Astrocyte (in vitro differentiated cells and primary cell): ENCODE measurements at regions not wholly inside any gene's neighbourhood (a gene's known extent, or its start where the extent isn't known, plus 50 kb on each side); places are given as distances from the start of the nearest gene placed in this dataset.

Experiments used
- DNase-seq: peaks from one replicate; pipeline ENCODE4 v3.0.0-alpha.2; 2010; ENCODE audit warnings: low read depth
- FAIRE-seq: peaks from 2 replicates; lab custom pipeline; 2011; peaks lifted over from hg19 to GRCh38; lab: Jason Lieb, UNC
- H2AFZ ChIP-seq: 2 replicates; pipeline ENCODE4 v1.6.0; 2012; ENCODE audit warnings: low read depth, low read length, inconsistent platforms
- H3K27ac ChIP-seq: 2 replicates; pipeline ENCODE4 v1.5.1; 2011; ENCODE audit warnings: low read depth, low read length, inconsistent platforms
- H3K27me3 ChIP-seq: 2 replicates; pipeline ENCODE4 v1.6.0; 2011; ENCODE audit warnings: low read length, inconsistent platforms; ENCODE audit not compliant: insufficient read depth
- H3K36me3 ChIP-seq: 2 replicates; pipeline ENCODE4 v1.5.1; 2011; ENCODE audit warnings: low read length, inconsistent platforms; ENCODE audit not compliant: insufficient read depth
- H3K4me1 ChIP-seq: 2 replicates; pipeline ENCODE4 v1.5.1; 2011; ENCODE audit warnings: low read length, inconsistent platforms; ENCODE audit not compliant: insufficient read depth
- H3K4me2 ChIP-seq: 2 replicates; pipeline ENCODE4 v1.6.0; 2012; ENCODE audit warnings: low read length, inconsistent platforms
- H3K4me3 ChIP-seq: 2 replicates; pipeline ENCODE4 v1.5.1; 2011; ENCODE audit warnings: low read depth, mild to moderate bottlenecking, low read length, inconsistent platforms; ENCODE audit not compliant: insufficient read depth
- H3K79me2 ChIP-seq: 2 replicates; pipeline ENCODE4 v1.6.0; 2012; ENCODE audit warnings: mild to moderate bottlenecking, low read length, inconsistent platforms; ENCODE audit not compliant: insufficient read depth
- H3K9ac ChIP-seq: 2 replicates; pipeline ENCODE4 v1.6.0; 2012; ENCODE audit warnings: mild to moderate bottlenecking, low read length, inconsistent platforms
- H3K9me3 ChIP-seq: 2 replicates; pipeline ENCODE4 v1.5.1; 2012; ENCODE audit warnings: low read depth, mild to moderate bottlenecking, low read length, inconsistent platforms; ENCODE audit not compliant: insufficient read depth
- H4K20me1 ChIP-seq: 2 replicates; pipeline ENCODE4 v1.6.0; 2012; ENCODE audit warnings: low read length, inconsistent platforms; ENCODE audit not compliant: insufficient read depth
- H3K27ac Mint-ChIP-seq: one replicate; pipeline ENCODE4 v1.8.0; 2021; ENCODE audit warnings: mild to moderate bottlenecking, mixed read lengths; ENCODE audit not compliant: unreplicated experiment
- H3K27me3 Mint-ChIP-seq: one replicate; pipeline ENCODE4 v1.8.0; 2021; ENCODE audit warnings: low read depth, mixed read lengths; ENCODE audit not compliant: unreplicated experiment
- H3K36me3 Mint-ChIP-seq: one replicate; pipeline ENCODE4 v1.8.0; 2021; ENCODE audit warnings: low read depth, mixed read lengths; ENCODE audit not compliant: unreplicated experiment
- H3K4me1 Mint-ChIP-seq: one replicate; pipeline ENCODE4 v1.8.0; 2021; ENCODE audit warnings: low read depth, mixed read lengths; ENCODE audit not compliant: unreplicated experiment
- H3K4me3 Mint-ChIP-seq: one replicate; pipeline ENCODE4 v1.8.0; 2021; ENCODE audit warnings: mild to moderate bottlenecking, moderate library complexity, mixed read lengths; ENCODE audit not compliant: unreplicated experiment
- H3K9me3 Mint-ChIP-seq: one replicate; pipeline ENCODE4 v1.8.0; 2021; ENCODE audit warnings: mild to moderate bottlenecking, mixed read lengths; ENCODE audit not compliant: unreplicated experiment
- EZH2 ChIP-seq: IDR thresholded peaks from 2 replicates; pipeline ENCODE4 v1.6.1; 2012; ENCODE audit warnings: mild to moderate bottlenecking, low read length, inconsistent platforms; ENCODE audit not compliant: insufficient read depth
- TF ChIP-seq, protein P1 (sequence below): IDR thresholded peaks from 2 replicates; pipeline ENCODE4 v1.5.1; 2011; ENCODE audit warnings: low read depth, mild to moderate bottlenecking, inconsistent platforms, low read length, moderate library complexity; ENCODE audit not compliant: insufficient read depth

DNA sequence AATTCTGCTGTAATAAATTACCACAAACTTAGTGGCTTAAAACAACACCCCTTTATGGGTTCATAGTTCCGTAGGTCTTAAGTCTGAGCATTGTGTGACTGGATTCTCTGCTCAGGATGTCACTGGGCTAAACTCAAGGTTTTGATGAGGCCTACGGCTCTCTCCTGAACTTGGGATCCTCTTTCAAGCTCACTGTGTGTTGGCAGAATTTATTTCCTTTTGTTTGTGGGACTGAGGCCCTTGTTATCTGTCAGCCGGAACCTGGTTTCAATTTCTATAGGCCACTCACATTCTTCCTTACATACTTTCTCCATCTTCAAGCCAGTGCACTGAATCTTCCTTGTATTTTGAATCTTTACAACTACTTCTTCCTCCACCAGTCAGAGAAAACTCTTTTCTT, 290.2 kb downstream of the AKAIN1 start:
- TF ChIP-seq, protein P1, sequence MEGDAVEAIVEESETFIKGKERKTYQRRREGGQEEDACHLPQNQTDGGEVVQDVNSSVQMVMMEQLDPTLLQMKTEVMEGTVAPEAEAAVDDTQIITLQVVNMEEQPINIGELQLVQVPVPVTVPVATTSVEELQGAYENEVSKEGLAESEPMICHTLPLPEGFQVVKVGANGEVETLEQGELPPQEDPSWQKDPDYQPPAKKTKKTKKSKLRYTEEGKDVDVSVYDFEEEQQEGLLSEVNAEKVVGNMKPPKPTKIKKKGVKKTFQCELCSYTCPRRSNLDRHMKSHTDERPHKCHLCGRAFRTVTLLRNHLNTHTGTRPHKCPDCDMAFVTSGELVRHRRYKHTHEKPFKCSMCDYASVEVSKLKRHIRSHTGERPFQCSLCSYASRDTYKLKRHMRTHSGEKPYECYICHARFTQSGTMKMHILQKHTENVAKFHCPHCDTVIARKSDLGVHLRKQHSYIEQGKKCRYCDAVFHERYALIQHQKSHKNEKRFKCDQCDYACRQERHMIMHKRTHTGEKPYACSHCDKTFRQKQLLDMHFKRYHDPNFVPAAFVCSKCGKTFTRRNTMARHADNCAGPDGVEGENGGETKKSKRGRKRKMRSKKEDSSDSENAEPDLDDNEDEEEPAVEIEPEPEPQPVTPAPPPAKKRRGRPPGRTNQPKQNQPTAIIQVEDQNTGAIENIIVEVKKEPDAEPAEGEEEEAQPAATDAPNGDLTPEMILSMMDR, result no peak
- TF ChIP-seq EZH2, result no peak
- Mint-ChIP-seq H3K4me3 (no peak overlapping the region), H3K9me3 (no peaks in the 10 kb centered on the region), H3K27ac (no peak overlapping the region), H3K27me3 (no peaks in the 10 kb centered on the region), H3K4me1 (no peaks in the 10 kb centered on the region), H3K36me3 (no peaks in the 10 kb centered on the region)
- H3K36me3 ChIP-seq, result no peaks in the 10 kb centered on the region
- no peak overlapping the region for H3K4me2 ChIP-seq
- H3K9ac ChIP-seq, result no peak overlapping the region
- H3K9me3 ChIP-seq, result no peaks in the 10 kb centered on the region
- H3K4me1 ChIP-seq, result no peaks in the 10 kb centered on the region
- H3K4me3 ChIP-seq, result no peak overlapping the region
- H3K79me2 ChIP-seq, result no peaks in the 10 kb centered on the region
- H2AFZ ChIP-seq, result no peak overlapping the region
- H4K20me1 ChIP-seq, result no peaks in the 10 kb centered on the region
- no peak for FAIRE-seq
- DNase-seq, result no peak
- H3K27ac ChIP-seq, result no peak overlapping the region
- H3K27me3 ChIP-seq, result no peaks in the 10 kb centered on the region

DNA sequence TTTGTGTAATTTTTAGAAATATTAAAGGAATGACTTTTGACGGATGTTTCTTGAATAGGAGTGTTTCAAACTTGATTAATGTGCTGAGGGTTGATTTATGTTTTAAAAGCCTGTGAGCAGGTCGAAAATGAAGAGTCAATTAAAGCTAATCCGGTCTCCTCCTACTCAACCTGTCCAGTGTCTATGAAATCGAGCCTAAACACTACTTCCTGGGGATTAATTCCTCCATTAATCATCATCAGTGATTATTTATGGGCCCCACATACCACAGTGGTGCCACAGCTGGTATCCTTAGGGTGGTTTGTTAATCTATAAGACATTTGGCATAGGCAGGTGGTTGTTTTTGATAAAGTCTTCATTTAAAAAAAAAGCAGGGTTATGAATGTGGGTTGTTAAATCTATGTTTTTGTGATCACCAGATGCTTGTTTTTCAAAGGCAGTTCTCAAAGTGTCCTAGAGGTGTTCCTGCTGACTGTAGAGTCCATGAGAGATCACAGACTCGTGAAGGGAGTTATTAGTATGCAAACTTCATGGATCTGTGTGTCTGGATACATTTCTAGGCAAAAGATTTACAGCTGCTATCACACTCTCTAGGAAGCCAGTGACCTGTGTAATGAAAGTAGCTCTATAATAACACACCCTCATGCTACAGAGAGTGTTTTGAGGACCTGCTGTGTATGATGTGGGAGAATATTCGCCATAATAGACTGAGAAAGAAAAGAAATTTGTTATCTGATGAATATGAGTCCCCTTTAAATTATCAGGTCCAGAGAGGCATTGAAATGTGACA, 308.6 kb downstream of the AKAIN1 start:
- H3K4me1 Mint-ChIP-seq, result no peaks in the 10 kb centered on the region
- no peak overlapping the region for H3K27ac Mint-ChIP-seq
- no peaks in the 10 kb centered on the region for H3K4me1 ChIP-seq
- H3K9me3 ChIP-seq, result peaks cover 5% of the 10 kb centered on the region
- H3K27me3 ChIP-seq, result no peaks in the 10 kb centered on the region
- TF ChIP-seq, protein P1, result no peak
- no peak for TF ChIP-seq EZH2
- FAIRE-seq (no peak), DNase-seq (no peak)
- no peaks in the 10 kb centered on the region for H3K27me3 Mint-ChIP-seq
- no peak overlapping the region for H3K27ac ChIP-seq
- no peak overlapping the region for H2AFZ ChIP-seq
- no peak overlapping the region for H3K4me3 Mint-ChIP-seq
- no peak overlapping the region for H3K9ac ChIP-seq
- no peak overlapping the region for H3K4me2 ChIP-seq
- H3K36me3 ChIP-seq, result no peaks in the 10 kb centered on the region
- H4K20me1 ChIP-seq, result no peaks in the 10 kb centered on the region
- peaks cover 7% of the 10 kb centered on the region for H3K9me3 Mint-ChIP-seq
- no peak overlapping the region for H3K4me3 ChIP-seq
- no peaks in the 10 kb centered on the region for H3K79me2 ChIP-seq
- H3K36me3 Mint-ChIP-seq, result no peaks in the 10 kb centered on the region

DNA sequence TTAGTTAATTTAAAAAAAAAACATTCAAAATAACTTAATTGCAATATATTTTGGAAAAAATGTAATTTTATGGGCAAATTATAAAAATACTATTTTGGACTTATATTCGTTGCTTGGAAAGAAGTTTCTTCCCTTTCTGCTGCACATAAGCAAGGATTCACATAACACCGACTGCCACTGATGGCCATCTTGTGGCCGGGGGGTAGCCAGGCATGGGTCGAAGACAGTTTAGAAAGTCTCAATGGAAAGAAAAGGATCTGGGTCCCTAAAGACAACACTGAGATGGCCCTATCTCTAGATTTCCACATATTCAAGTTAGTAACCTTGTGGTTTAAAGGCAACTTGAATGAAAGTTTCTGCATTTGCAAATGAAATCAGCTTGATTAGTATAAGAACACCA, 318.6 kb downstream of the AKAIN1 start:
- H3K9me3 Mint-ChIP-seq, result peaks cover 6% of the 10 kb centered on the region
- H3K4me1 Mint-ChIP-seq, result no peaks in the 10 kb centered on the region
- Histone ChIP-seq H3K9ac (no peak overlapping the region), H3K27ac (no peak overlapping the region), H3K4me2 (no peak overlapping the region), H3K79me2 (no peaks in the 10 kb centered on the region), H3K9me3 (no peaks in the 10 kb centered on the region), H2AFZ (no peak overlapping the region), H3K4me3 (no peak overlapping the region), H4K20me1 (no peaks in the 10 kb centered on the region), H3K4me1 (no peaks in the 10 kb centered on the region), H3K36me3 (no peaks in the 10 kb centered on the region), H3K27me3 (no peaks in the 10 kb centered on the region)
- H3K4me3 Mint-ChIP-seq, result no peak overlapping the region
- DNase-seq (no peak), FAIRE-seq (no peak)
- no peaks in the 10 kb centered on the region for H3K27me3 Mint-ChIP-seq
- no peak overlapping the region for H3K27ac Mint-ChIP-seq
- no peaks in the 10 kb centered on the region for H3K36me3 Mint-ChIP-seq
- TF ChIP-seq, protein P1, result no peak
- no peak for TF ChIP-seq EZH2
